ENCODE measurements at regions not wholly inside any gene's neighbourhood (a gene's known extent, or its start where the extent isn't known, plus 50 kb on each side); places are given as distances from the start of the nearest gene placed in this dataset.
"Not testable (repeated sequence)": the region's sequence is repeated elsewhere in the genome, so short reads cannot be mapped to it uniquely, and the experiment has no call there.

GRCh38 chr2:131602444-131602843 is 74.8 kb downstream of the CCDC74A start:
- not testable (repeated sequence) for TF ChIP-seq EZH2 (IDR thresholded peaks at IDR 0.05; ENCODE audit: low read length); CTCF (optimal IDR thresholded peaks at IDR 0.05 in 1 of 3, IDR thresholded peaks at IDR 0.05 in 1 of 3, conservative IDR thresholded peaks at IDR 0.05 in 1 of 3; ENCODE audit: extremely low read depth in 1 of 3, insufficient read depth in 2 of 3, low read length in 3 of 3)
